SJCRH30 (cell line): ENCODE measurements at regions not wholly inside any gene's neighbourhood (a gene's known extent, or its start where the extent isn't known, plus 50 kb on each side); places are given as distances from the start of the nearest gene placed in this dataset.

Experiments
- DNase-seq, 2 experiments: peaks; one replicate each; pipeline ENCODE4 v3.0.0-alpha.2; 2015 to 2020
- H3K27ac ChIP-seq: fragments of 250-450 bp; sonication (Bioruptor Pico); 2 replicates; pipeline ENCODE4 v1.5.1; 2020; ENCODE audit warnings: mild to moderate bottlenecking, moderate library complexity
- H3K27me3 ChIP-seq: fragments of 250-450 bp; sonication (Bioruptor Pico); 2 replicates; pipeline ENCODE4 v1.5.1; 2020; ENCODE audit warnings: mild to moderate bottlenecking, moderate library complexity
- H3K36me3 ChIP-seq: fragments of 250-450 bp; sonication (Bioruptor Pico); 2 replicates; pipeline ENCODE4 v1.5.1; 2020; ENCODE audit warnings: mild to moderate bottlenecking, moderate library complexity
- H3K4me1 ChIP-seq: fragments of 250-450 bp; sonication (Bioruptor Pico); 2 replicates; pipeline ENCODE4 v1.5.1; 2020; ENCODE audit warnings: mild to moderate bottlenecking, moderate library complexity
- H3K4me3 ChIP-seq: fragments of 250-450 bp; sonication (Bioruptor Pico); 2 replicates; pipeline ENCODE4 v1.5.1; 2020; ENCODE audit warnings: mild to moderate bottlenecking, moderate library complexity
- H3K9me3 ChIP-seq: fragments of 250-450 bp; sonication (Bioruptor Pico); replicated peaks from 2 replicates; pipeline ENCODE4 v1.5.1; 2020; ENCODE audit warnings: mild to moderate bottlenecking, moderate library complexity

DNA sequence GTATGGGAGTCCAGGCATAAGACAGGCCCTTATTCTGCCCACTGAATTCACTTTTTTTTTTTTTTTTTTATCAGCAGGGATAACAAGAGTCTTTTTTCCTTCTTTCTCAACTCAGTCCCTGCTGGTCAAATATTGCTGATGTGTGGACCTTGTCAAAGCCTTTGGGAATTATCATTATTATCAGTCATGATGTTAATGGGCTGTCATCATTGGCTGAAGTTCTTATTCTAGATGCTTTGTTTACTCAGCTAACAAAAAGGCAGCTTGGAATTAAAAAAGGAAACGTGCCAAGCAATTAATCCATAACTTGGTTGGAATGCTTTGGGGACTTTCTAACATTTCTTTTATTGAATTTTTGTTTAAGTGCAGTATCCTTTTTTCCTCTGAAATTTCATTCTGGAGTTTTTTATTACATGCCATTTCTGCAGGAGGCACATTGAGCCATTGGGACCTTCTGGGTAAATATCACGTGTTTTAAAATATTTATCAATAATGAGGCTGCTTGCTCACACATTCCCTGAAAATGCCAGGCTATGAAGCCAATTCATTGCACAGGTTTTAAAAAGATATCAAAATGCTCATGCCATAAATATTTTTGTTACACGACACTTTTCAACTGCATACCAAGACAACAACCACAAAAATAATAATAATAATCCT is 246.3 kb downstream of the TXNL1 start:
- H3K27me3 ChIP-seq, result no peaks in the 10 kb centered on the region
- H3K9me3 ChIP-seq, result no peaks in the 10 kb centered on the region
- no peak overlapping the region for H3K4me3 ChIP-seq
- no peaks in the 10 kb centered on the region for H3K4me1 ChIP-seq
- no peak for DNase-seq
- H3K36me3 ChIP-seq, result no peaks in the 10 kb centered on the region
- H3K27ac ChIP-seq, result no peak overlapping the region

DNA sequence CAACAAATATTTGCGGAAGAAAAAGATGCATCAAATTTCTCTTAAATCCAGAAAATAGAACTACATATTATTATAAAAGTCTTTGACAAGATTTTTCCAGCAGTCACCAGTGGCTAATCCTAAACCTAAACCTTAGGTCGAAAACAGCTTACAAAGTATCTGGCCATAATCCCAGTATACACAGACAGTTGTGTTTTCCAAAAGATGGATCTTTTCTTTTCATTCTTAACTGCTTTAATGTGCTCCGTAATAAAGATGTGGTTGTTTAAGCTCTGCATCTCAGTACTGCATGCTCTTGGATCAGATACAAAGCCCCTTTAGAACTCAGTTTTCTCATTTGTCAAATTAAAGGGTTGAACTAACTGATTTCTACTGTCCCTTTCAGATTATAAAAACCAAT is 247.8 kb downstream of the TXNL1 start:
- Histone ChIP-seq H3K9me3 (no peaks in the 10 kb centered on the region), H3K4me3 (no peak overlapping the region), H3K27ac (no peak overlapping the region), H3K27me3 (no peaks in the 10 kb centered on the region), H3K36me3 (no peaks in the 10 kb centered on the region), H3K4me1 (no peaks in the 10 kb centered on the region)
- no peak for DNase-seq

DNA sequence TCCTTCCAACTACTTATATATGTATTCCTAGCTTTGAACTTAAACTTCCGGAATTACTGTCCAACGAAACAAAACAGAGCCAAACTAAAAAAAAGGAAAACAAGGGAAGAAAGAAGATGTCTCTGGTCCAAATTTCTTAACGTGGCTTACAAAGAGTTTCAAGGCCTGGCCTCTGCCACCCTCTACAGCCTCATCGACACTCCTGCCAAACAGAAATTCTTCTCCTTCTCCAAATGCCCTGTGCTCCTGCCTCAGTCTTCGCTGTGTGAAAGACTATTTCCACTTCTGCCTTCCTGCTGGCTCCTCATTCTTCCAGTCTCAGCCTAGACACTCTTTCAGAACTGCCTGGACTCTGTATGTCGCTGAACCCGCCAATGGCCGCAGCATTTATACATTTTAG is 249.2 kb downstream of the TXNL1 start:
- no peak overlapping the region for H3K27ac ChIP-seq
- H3K4me1 ChIP-seq, result no peaks in the 10 kb centered on the region
- H3K4me3 ChIP-seq, result no peak overlapping the region
- no peaks in the 10 kb centered on the region for H3K36me3 ChIP-seq
- H3K9me3 ChIP-seq, result no peaks in the 10 kb centered on the region
- DNase-seq, result no peak
- no peaks in the 10 kb centered on the region for H3K27me3 ChIP-seq

DNA sequence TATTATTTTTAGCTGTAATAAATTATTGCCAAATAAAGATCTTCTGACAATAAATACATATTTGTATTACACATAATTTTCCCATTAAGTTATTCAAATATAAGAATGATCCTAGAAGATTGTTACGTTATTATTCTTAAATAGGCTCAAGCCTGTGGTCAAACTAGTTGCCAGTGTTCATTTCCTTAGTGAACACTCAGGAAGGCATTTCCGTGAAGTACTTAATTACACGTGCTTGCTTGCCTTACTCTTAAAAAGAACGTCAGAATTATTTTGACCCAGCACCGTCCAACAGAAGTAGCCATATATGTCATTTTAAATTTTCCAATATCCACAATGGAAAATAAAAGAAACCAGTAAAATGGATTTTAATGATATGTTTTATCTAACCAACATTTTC is 249.8 kb downstream of the TXNL1 start:
- H3K27me3 ChIP-seq, result no peaks in the 10 kb centered on the region
- no peaks in the 10 kb centered on the region for H3K9me3 ChIP-seq
- no peaks in the 10 kb centered on the region for H3K36me3 ChIP-seq
- H3K4me3 ChIP-seq, result no peak overlapping the region
- no peak for DNase-seq
- no peaks in the 10 kb centered on the region for H3K4me1 ChIP-seq
- no peak overlapping the region for H3K27ac ChIP-seq

DNA sequence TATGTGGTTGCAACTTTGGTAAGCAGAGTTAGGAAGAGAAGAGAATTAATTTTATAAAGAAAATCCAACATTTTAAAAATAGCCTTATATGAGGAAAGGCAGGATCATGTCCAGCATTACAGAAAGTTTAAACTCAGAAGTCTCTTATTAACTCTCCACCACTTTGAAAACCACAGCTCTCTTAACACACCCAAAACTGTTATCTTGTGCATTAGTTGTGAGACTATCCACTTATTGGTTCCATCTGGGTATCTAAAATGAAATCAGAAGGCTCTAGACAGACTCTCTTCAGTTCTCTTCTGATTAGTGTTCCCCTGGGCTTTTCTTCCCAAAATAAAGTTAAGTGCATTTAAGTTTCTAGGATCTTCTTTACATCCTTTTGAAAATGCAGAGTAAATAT is 251.5 kb downstream of the TXNL1 start:
- H3K27ac ChIP-seq, result no peak overlapping the region
- no peak for DNase-seq

DNA sequence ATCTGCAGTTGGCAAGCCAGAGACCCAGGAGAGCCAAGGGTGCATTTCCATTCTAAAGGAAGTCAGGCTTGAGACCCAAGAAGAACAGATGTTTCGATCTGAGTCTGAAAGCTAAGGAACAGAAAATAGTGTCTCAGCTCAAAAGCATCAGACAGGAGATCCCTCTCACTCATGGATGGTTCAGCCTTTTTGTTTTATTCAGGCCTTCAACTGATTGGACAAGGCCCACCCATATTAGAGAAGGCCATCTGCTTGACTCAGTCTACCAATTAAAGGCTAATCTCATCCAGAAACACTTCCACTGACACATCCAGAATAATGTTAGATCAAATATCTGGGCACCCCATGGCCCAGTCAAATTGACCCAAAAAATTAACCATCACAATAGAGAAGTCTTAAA is 255.0 kb downstream of the TXNL1 start:
- Histone ChIP-seq H3K9me3 (no peaks in the 10 kb centered on the region), H3K4me1 (no peaks in the 10 kb centered on the region), H3K4me3 (no peak overlapping the region)

More for the DNA sequence above, 251.5 kb downstream of the TXNL1 start:
- Histone ChIP-seq H3K27me3 (no peaks in the 10 kb centered on the region), H3K36me3 (no peaks in the 10 kb centered on the region), H3K4me3 (no peak overlapping the region), H3K9me3 (no peaks in the 10 kb centered on the region), H3K4me1 (no peaks in the 10 kb centered on the region)

DNA sequence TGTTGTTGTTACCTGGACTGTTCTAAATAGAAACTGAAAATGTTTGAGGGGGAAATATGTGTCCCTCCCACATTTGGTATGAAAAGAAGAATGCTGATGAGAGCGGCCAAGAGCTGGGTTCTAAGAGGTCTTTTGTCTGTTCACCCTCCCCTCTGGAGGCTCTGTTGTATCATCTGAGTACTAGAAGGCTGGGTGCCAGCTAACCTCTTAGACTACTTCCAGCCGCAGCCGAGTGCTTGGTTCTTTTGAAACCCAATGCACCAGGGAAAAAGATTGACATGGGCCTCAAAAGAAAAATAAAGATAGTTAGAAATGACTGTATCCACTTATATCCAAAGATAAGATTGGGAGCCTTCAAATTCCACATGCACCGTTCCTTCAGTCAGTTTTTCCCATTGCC is 255.9 kb downstream of the TXNL1 start:
- DNase-seq, result no peak

More for the DNA sequence above, 255.0 kb downstream of the TXNL1 start:
- H3K27ac ChIP-seq, result no peak overlapping the region
- H3K27me3 ChIP-seq, result no peaks in the 10 kb centered on the region
- no peak for DNase-seq
- H3K36me3 ChIP-seq, result no peaks in the 10 kb centered on the region

DNA sequence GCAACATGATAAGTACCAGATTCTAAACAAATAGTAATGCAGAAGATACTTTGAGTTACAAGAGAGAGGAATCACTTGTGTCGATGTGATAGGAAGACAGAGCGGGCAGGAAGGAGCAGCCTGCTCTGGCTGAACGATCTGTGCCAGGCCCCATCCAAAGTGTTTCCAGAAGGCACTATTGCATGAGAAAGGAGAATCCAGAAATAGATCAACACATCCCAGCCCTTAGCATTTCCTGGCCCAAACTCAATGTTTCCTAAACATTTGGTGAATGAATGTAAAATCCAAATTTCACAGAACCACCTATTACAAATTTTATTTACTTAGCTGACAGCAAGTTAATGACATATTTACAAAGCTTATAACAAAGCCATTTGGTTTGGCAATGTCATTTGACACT is 257.2 kb downstream of the TXNL1 start:
- H3K27me3 ChIP-seq, result no peaks in the 10 kb centered on the region
- H3K4me3 ChIP-seq, result no peak overlapping the region
- H3K36me3 ChIP-seq, result no peaks in the 10 kb centered on the region
- no peaks in the 10 kb centered on the region for H3K4me1 ChIP-seq
- no peaks in the 10 kb centered on the region for H3K9me3 ChIP-seq
- no peak overlapping the region for H3K27ac ChIP-seq
- DNase-seq, result no peak

More for the DNA sequence above, 255.9 kb downstream of the TXNL1 start:
- Histone ChIP-seq H3K27ac (no peak overlapping the region), H3K4me1 (no peaks in the 10 kb centered on the region), H3K4me3 (no peak overlapping the region), H3K36me3 (no peaks in the 10 kb centered on the region), H3K9me3 (no peaks in the 10 kb centered on the region), H3K27me3 (no peaks in the 10 kb centered on the region)

DNA sequence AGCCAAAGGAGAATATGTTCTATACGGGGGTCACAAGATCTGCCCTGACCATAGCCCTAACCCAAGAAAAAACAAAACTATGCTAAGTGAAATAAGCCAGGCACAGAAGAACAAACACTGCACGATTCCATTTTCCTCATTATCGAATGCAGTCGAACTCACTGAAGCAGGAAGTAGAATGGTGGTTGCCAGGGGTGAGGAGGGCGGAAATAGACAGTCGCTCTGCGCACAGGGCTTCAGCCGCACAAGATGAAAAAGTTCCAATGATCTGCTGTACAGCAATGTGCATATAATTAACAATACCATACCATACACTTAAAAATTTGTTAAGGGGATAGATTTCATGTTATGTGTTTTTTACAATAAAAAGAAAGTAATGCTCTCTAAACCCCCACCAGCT is 257.7 kb downstream of the TXNL1 start:
- no peak for DNase-seq
- Histone ChIP-seq H3K4me3 (no peak overlapping the region), H3K36me3 (no peaks in the 10 kb centered on the region), H3K27ac (no peak overlapping the region), H3K4me1 (no peaks in the 10 kb centered on the region), H3K27me3 (no peaks in the 10 kb centered on the region), H3K9me3 (no peaks in the 10 kb centered on the region)

DNA sequence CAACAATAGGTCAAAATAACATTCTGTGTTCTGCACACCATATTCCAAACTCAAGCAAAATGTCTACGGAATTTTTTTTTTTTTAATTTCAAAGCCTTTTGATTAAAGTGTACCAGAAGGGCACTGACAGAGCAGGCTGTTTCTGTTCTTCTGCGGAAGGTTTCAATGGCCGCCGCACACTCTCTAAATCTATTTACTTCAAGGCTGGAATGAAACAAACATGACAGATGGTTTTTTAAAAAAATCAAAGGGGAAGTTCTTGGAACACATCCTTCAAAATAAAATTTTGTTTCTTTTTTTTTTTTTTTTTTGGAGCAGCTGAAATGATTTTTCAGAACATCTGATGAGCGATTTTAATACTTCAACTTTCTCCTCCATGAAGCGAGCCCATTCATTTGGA is 259.1 kb downstream of the TXNL1 start:
- no peak for DNase-seq
- Histone ChIP-seq H3K9me3 (no peaks in the 10 kb centered on the region), H3K27me3 (no peaks in the 10 kb centered on the region), H3K4me1 (no peaks in the 10 kb centered on the region), H3K4me3 (no peak overlapping the region), H3K36me3 (no peaks in the 10 kb centered on the region), H3K27ac (no peak overlapping the region)

DNA sequence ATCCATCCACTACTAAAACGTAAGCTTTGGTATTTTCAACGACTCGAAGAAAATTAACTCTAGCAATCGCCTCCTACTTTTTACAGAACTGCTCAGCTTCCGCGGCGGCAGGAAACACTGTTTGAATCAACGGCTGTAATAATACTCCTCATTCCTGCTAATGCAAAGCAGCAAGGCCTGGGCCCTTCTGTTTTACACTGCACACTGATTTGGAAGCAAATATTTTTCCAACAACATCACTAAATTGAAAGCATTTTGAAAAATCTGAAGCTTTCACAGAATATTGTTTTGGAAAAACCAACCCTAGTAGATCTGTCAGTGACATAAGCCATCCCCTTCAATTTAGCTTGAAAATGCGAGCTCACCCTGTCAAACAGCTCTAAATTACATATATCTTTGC is 261.2 kb downstream of the TXNL1 start:
- Histone ChIP-seq H3K9me3 (no peaks in the 10 kb centered on the region), H3K36me3 (no peaks in the 10 kb centered on the region), H3K27ac (no peak overlapping the region), H3K4me1 (no peaks in the 10 kb centered on the region), H3K27me3 (no peaks in the 10 kb centered on the region), H3K4me3 (no peak overlapping the region)
- DNase-seq, result no peak

DNA sequence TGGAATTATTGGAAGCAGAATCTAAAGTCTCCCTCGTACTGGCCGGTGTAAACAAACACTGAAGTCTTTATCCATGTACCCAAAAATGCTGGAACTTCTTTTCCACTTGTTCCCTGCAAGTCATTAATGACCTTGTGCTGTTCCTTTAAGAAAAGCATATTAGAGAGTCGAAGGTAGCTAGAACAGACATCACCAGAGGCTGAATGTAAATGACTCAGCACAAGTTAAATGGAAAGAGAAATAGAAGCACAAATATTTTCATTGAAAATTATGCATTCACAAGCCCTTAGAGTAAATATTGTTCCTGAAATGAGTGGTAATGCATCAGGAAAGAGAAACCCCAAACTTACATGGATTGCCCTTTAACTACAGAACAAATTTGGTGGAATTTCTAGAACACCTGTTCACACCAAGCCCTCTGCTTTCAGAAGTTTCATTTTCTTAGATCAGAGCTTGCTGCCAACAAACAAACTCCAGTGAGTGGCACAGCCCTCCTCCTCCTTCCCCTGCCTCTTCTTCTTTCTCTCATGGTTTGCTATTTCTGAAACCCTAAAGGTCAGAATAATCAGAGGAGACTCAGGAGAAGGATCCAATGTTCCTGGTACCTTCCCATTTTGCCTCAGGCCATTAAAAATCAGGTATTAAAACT is 264.3 kb downstream of the TXNL1 start:
- Histone ChIP-seq H3K27ac (no peak overlapping the region), H3K4me1 (no peaks in the 10 kb centered on the region)

DNA sequence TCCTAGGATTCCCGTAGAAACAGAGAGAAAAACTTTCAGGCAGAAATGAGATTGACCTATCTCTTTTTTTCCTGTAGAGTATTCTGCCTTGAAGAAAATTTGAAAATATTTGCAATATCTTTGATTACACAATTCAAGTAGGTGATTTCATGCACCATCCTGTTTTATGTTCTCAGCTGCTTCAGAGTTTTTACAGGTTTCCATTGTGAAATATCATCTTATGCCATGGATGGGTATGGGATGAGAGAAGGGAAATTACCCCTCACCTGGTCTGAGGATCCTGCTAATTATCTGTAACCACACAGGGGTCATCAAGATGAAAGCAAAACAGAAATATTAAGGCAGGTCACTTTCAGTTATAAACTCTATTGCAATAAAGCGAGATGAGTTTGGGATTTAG is 264.8 kb downstream of the TXNL1 start:
- no peak for DNase-seq
- no peaks in the 10 kb centered on the region for H3K36me3 ChIP-seq
- no peaks in the 10 kb centered on the region for H3K9me3 ChIP-seq
- H3K4me3 ChIP-seq, result no peak overlapping the region
- H3K4me1 ChIP-seq, result no peaks in the 10 kb centered on the region
- H3K27ac ChIP-seq, result no peak overlapping the region
- no peaks in the 10 kb centered on the region for H3K27me3 ChIP-seq

More for the DNA sequence above, 264.3 kb downstream of the TXNL1 start:
- no peak for DNase-seq
- no peaks in the 10 kb centered on the region for H3K36me3 ChIP-seq
- H3K27me3 ChIP-seq, result no peaks in the 10 kb centered on the region
- H3K4me3 ChIP-seq, result no peak overlapping the region
- H3K9me3 ChIP-seq, result no peaks in the 10 kb centered on the region

DNA sequence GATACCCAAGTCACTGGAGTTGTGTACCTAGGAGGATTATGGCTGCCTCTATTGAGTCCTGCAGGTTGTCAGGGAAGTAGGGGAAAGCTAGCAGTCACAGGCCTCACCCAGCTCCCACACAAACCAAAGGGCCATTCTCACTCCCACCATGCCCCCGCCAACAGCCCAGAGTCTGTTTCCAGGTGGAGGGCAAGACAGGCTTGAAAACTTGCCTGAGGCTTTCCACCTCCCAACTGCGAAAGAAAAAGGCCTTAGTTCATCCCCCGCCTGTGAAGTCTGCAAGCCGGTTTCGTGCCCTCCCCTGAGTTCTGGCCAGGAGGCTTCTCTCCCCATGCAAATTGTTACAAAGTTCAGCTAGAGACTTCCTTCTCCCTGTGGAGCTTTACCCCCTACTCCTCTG is 270.3 kb downstream of the TXNL1 start:
- Histone ChIP-seq H3K9me3 (no peaks in the 10 kb centered on the region), H3K4me1 (no peaks in the 10 kb centered on the region), H3K36me3 (no peaks in the 10 kb centered on the region), H3K4me3 (no peak overlapping the region), H3K27ac (no peak overlapping the region), H3K27me3 (no peaks in the 10 kb centered on the region)
- no peak for DNase-seq

DNA sequence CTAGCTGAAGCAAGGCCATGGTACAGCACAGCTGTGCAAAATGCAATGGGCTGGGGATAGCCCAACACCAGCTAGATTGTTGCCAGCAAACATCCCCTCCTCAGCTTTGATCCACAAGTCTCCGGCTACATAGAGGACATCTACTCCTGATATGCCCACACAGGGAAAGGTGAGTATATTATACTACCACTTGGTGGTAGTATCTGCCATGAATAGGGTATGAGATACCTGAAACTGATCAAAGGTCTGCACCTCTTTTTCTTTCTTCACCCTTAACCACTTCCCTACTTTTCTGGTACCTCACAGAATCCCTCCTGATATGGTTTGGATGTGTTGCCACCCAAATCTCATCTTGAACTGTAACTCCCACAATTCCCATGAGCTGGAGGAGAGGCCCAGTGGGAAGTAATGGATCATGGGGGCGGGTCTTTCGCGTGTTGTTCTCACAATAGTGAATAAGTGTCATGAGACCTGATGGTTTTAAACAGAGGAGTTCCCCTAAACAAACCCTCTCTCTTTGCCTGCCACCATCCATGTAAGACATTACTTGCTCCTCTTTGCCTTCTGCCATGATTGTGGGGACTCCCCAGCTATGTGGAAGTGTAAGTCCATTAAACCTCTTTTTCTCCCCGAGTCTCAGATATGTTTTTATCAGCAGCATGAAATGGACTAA is 279.6 kb downstream of the TXNL1 start:
- Histone ChIP-seq H3K9me3 (no peaks in the 10 kb centered on the region), H3K27ac (no peak overlapping the region), H3K4me3 (no peak overlapping the region), H3K36me3 (no peaks in the 10 kb centered on the region), H3K4me1 (no peaks in the 10 kb centered on the region), H3K27me3 (no peaks in the 10 kb centered on the region)
- DNase-seq, result no peak
